NCI-H2029 treated with DMSO at 0.1 percent for 48 hours (cell line): ENCODE measurements at regions not wholly inside any gene's neighbourhood (a gene's known extent, or its start where the extent isn't known, plus 50 kb on each side); places are given as distances from the start of the nearest gene placed in this dataset.
"Not testable (repeated sequence)": the region's sequence is repeated elsewhere in the genome, so short reads cannot be mapped to it uniquely, and the experiment has no call there.

Source experiments
- DNase-seq: peaks from one replicate; lab custom pipeline; 2025; lab: John Stamatoyannopoulos, UW

- DNase-seq = no peak
Measured at GRCh38 chrX:45811326-45811725, 610.6 kb upstream of the DIPK2B start.

- no peak for DNase-seq
Measured at GRCh38 chrX:45807572-45808425, 607.1 kb upstream of the DIPK2B start.

GRCh38 chrX:45806410-45807121, 605.9 kb upstream of the DIPK2B start:
- no peak for DNase-seq

GRCh38 chrX:45804276-45804675, 603.6 kb upstream of the DIPK2B start:
- DNase-seq = no peak

GRCh38 chrX:45803383-45803921, 602.8 kb upstream of the DIPK2B start:
- DNase-seq = no peak

GRCh38 chrX:45801554-45801953, 600.9 kb upstream of the DIPK2B start:
- DNase-seq = peak; percentile 9

- not testable (repeated sequence) for DNase-seq
Measured at GRCh38 chrX:45800746-45801453, 600.2 kb upstream of the DIPK2B start.

GRCh38 chrX:45799576-45799975, 598.9 kb upstream of the DIPK2B start:
- no peak for DNase-seq

GRCh38 chrX:45795546-45795945, 594.9 kb upstream of the DIPK2B start:
- DNase-seq = no peak

GRCh38 chrX:45794995-45795337, 594.3 kb upstream of the DIPK2B start:
- no peak for DNase-seq

- no peak for DNase-seq
Measured at GRCh38 chrX:45794323-45794994, 593.8 kb upstream of the DIPK2B start.

- no peak for DNase-seq
Measured at GRCh38 chrX:45788941-45789348, 588.3 kb upstream of the DIPK2B start.

- DNase-seq = no peak
Measured at GRCh38 chrX:45788315-45788714, 587.6 kb upstream of the DIPK2B start.

- no peak for DNase-seq
Measured at GRCh38 chrX:45784590-45784989, 583.9 kb upstream of the DIPK2B start.

- DNase-seq = no peak
Measured at GRCh38 chrX:45783002-45783401, 582.3 kb upstream of the DIPK2B start.

- DNase-seq = no peak
Measured at GRCh38 chrX:45781901-45782553, 581.4 kb upstream of the DIPK2B start.

GRCh38 chrX:45778616-45779015, 577.9 kb upstream of the DIPK2B start:
- DNase-seq = no peak

GRCh38 chrX:45777366-45777765, 576.7 kb upstream of the DIPK2B start:
- no peak for DNase-seq

- no peak for DNase-seq
Measured at GRCh38 chrX:45775468-45775867, 574.8 kb upstream of the DIPK2B start.

- DNase-seq = no peak
Measured at GRCh38 chrX:45774961-45775360, 574.3 kb upstream of the DIPK2B start.

GRCh38 chrX:45773572-45773971, 572.9 kb upstream of the DIPK2B start:
- DNase-seq = no peak
